HepG2 (cell line): ENCODE measurements at regions not wholly inside any gene's neighbourhood (a gene's known extent, or its start where the extent isn't known, plus 50 kb on each side); places are given as distances from the start of the nearest gene placed in this dataset.

ENCODE experiments used
- CTCF ChIP-seq: sonication (generic); formaldehyde crosslinking; IDR thresholded peaks from 2 replicates; pipeline ENCODE4 v1.5.0; 2020; ENCODE audit warnings: mild to moderate bottlenecking, missing genetic modification reagents, moderate library complexity
- SP1 ChIP-seq, 2 experiments: fragments of 450-650 bp in 1 of 2; sonication (generic) in 1 of 2; formaldehyde crosslinking in 1 of 2; IDR thresholded peaks; 2 replicates each; pipeline versions ENCODE4 v1.4.0 to v1.6.1; 2016 to 2020; ENCODE audit warnings: missing genetic modification reagents in 1 of 2
- ZSCAN21 ChIP-seq: sonication (generic); formaldehyde crosslinking; IDR thresholded peaks from 2 replicates; pipeline ENCODE4 v1.8.0; 2022; ENCODE audit warnings: mild to moderate bottlenecking, missing genetic modification reagents, moderate library complexity, borderline replicate concordance

GRCh38 chr5:2138896-2139295, 256.2 kb upstream of the IRX4 start:
- TF ChIP-seq SP1 (IDR thresholded peaks at IDR 0.05) = no peak
- TF ChIP-seq SP1 (CRISPR knock-in tag; IDR thresholded peaks at IDR 0.05) = no peak
- no peak for TF ChIP-seq CTCF
- no peak for TF ChIP-seq ZSCAN21 (CRISPR knock-in tag)
